Ishikawa (cell line): ENCODE measurements at regions not wholly inside any gene's neighbourhood (a gene's known extent, or its start where the extent isn't known, plus 50 kb on each side); places are given as distances from the start of the nearest gene placed in this dataset.

Experiments
- CEBPB ChIP-seq: IDR thresholded peaks from 2 replicates; pipeline ENCODE4 v1.6.1; 2012
- CREB1 ChIP-seq: IDR thresholded peaks from 2 replicates; pipeline ENCODE4 v1.6.1; 2012; ENCODE audit warnings: low read depth
- EGR1 ChIP-seq: IDR thresholded peaks from 2 replicates; pipeline ENCODE4 v1.6.1; 2012
- EP300 ChIP-seq: IDR thresholded peaks from 2 replicates; pipeline ENCODE4 v1.6.1; 2012; ENCODE audit warnings: borderline replicate concordance
- FOXM1 ChIP-seq: IDR thresholded peaks from 2 replicates; pipeline ENCODE4 v1.6.1; 2012; ENCODE audit warnings: low read depth, borderline replicate concordance
- MAX ChIP-seq: IDR thresholded peaks from 2 replicates; pipeline ENCODE4 v1.6.1; 2012
- NFIC ChIP-seq: IDR thresholded peaks from 2 replicates; pipeline ENCODE4 v1.6.1; 2012
- RAD21 ChIP-seq: IDR thresholded peaks from 2 replicates; pipeline ENCODE4 v1.6.1; 2012; ENCODE audit warnings: low read depth
- REST ChIP-seq: IDR thresholded peaks from 2 replicates; pipeline ENCODE4 v1.6.1; 2012; ENCODE audit warnings: low read depth, mild to moderate bottlenecking
- TAF1 ChIP-seq: IDR thresholded peaks from 2 replicates; pipeline ENCODE4 v1.6.1; 2012; ENCODE audit warnings: low read depth, mild to moderate bottlenecking
- TCF12 ChIP-seq: IDR thresholded peaks from 2 replicates; pipeline ENCODE4 v1.6.1; 2012; ENCODE audit warnings: low read depth
- TEAD4 ChIP-seq: IDR thresholded peaks from 2 replicates; pipeline ENCODE4 v1.6.1; 2012
- USF1 ChIP-seq: IDR thresholded peaks from 2 replicates; pipeline ENCODE4 v1.6.1; 2012
- YY1 ChIP-seq: IDR thresholded peaks from 2 replicates; pipeline ENCODE4 v1.6.1; 2012; ENCODE audit warnings: low read depth
- ZBTB7A ChIP-seq: IDR thresholded peaks from 2 replicates; pipeline ENCODE4 v1.6.1; 2012; ENCODE audit warnings: low read depth

- no peak for TF ChIP-seq CREB1
- no peak for TF ChIP-seq TCF12
- TF ChIP-seq USF1: no peak
- TF ChIP-seq TEAD4: no peak
- no peak for TF ChIP-seq YY1
- no peak for TF ChIP-seq RAD21
- no peak for TF ChIP-seq EP300
- TF ChIP-seq NFIC: no peak
- no peak for TF ChIP-seq FOXM1
- TF ChIP-seq REST: no peak
- no peak for TF ChIP-seq MAX
- no peak for TF ChIP-seq TAF1
- TF ChIP-seq CEBPB: no peak
- TF ChIP-seq EGR1: no peak
- TF ChIP-seq ZBTB7A: no peak
Observed at GRCh38 chr5:174549254-174549653, 175.1 kb upstream of the MSX2 start.

- TF ChIP-seq ZBTB7A: no peak
- TF ChIP-seq REST: no peak
- no peak for TF ChIP-seq USF1
- TF ChIP-seq RAD21: no peak
- TF ChIP-seq CREB1: no peak
Observed at GRCh38 chr5:174550026-174550425, 174.4 kb upstream of the MSX2 start.

- no peak for TF ChIP-seq USF1
- no peak for TF ChIP-seq TEAD4
- TF ChIP-seq MAX: no peak
- TF ChIP-seq YY1: no peak
- TF ChIP-seq CREB1: no peak
- TF ChIP-seq CEBPB: no peak
- no peak for TF ChIP-seq EGR1
- TF ChIP-seq EP300: no peak
Observed at GRCh38 chr5:174552428-174552827, 172.0 kb upstream of the MSX2 start.

GRCh38 chr5:174553556-174553955 lies 170.8 kb upstream of the MSX2 start:
- no peak for TF ChIP-seq EGR1
- TF ChIP-seq EP300: no peak
- no peak for TF ChIP-seq REST
- TF ChIP-seq TAF1: no peak
- TF ChIP-seq TEAD4: no peak
- TF ChIP-seq CEBPB: no peak
- TF ChIP-seq YY1: no peak
- TF ChIP-seq FOXM1: no peak
- TF ChIP-seq CREB1: no peak
- TF ChIP-seq MAX: no peak
- TF ChIP-seq USF1: no peak
- no peak for TF ChIP-seq NFIC
- TF ChIP-seq RAD21: no peak
- TF ChIP-seq TCF12: no peak
